ENCODE measurements at regions not wholly inside any gene's neighbourhood (a gene's known extent, or its start where the extent isn't known, plus 50 kb on each side); places are given as distances from the start of the nearest gene placed in this dataset.

DNA sequence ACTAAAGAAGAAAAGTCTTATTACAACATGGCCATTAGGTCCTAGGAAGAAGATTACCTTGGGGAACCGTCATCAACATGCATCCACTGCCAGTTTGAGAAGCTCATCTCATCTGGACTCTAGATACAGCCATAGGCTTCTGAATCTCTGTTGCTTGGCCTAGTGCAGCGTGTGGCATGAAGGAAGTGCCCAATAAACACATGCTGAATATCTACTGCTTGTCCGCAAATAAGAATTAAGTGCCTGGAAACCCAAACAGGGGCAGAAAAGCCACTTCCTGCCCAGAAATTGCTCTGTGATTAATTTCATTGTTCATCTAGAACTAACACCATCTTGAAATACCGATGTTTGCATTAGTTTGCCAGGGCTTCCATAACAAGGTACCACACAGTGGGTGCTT, 241.1 kb upstream of the KLF3 start:
- TF ChIP-seq POLR2A (IDR thresholded peaks at IDR 0.05): no peak
- TF ChIP-seq, protein P1, sequence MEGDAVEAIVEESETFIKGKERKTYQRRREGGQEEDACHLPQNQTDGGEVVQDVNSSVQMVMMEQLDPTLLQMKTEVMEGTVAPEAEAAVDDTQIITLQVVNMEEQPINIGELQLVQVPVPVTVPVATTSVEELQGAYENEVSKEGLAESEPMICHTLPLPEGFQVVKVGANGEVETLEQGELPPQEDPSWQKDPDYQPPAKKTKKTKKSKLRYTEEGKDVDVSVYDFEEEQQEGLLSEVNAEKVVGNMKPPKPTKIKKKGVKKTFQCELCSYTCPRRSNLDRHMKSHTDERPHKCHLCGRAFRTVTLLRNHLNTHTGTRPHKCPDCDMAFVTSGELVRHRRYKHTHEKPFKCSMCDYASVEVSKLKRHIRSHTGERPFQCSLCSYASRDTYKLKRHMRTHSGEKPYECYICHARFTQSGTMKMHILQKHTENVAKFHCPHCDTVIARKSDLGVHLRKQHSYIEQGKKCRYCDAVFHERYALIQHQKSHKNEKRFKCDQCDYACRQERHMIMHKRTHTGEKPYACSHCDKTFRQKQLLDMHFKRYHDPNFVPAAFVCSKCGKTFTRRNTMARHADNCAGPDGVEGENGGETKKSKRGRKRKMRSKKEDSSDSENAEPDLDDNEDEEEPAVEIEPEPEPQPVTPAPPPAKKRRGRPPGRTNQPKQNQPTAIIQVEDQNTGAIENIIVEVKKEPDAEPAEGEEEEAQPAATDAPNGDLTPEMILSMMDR (IDR thresholded peaks at IDR 0.05): no peak
